ENCODE measurements at regions not wholly inside any gene's neighbourhood (a gene's known extent, or its start where the extent isn't known, plus 50 kb on each side); places are given as distances from the start of the nearest gene placed in this dataset.

- Histone ChIP-seq H3K36me3 (ENCODE audit: insufficient read depth, insufficient read length, low read length) (no peaks in the 10 kb centered on the region), H3K9ac (ENCODE audit: insufficient read length, low read depth) (no peak overlapping the region), H3K4me3 (ENCODE audit: insufficient read length, low read depth) (no peak overlapping the region), H3K27me3 (ENCODE audit: insufficient read depth, insufficient read length) (no peaks in the 10 kb centered on the region), H3K9me3 (ENCODE audit: insufficient read depth, low read length) (no peaks in the 10 kb centered on the region), H3K4me1 (ENCODE audit: insufficient read depth, insufficient read length) (no peaks in the 10 kb centered on the region)
- no peak for DNase-seq (ENCODE audit: low read depth, low spot score)
- TF ChIP-seq YY1 (IDR thresholded peaks at IDR 0.05; ENCODE audit: insufficient read depth, insufficient read length) (no peak), ZNF274 (IDR thresholded peaks at IDR 0.05; ENCODE audit: low read depth, low read length) (no peak), SUZ12 (IDR thresholded peaks at IDR 0.05; ENCODE audit: extremely low read depth, insufficient read depth, insufficient read length) (no peak)
Measured at GRCh38 chr2:204127238-204127637, 190.7 kb downstream of the ICOS start.

GRCh38 chr2:204129591-204130294 is 193.2 kb downstream of the ICOS start:
- TF ChIP-seq ZNF274 (IDR thresholded peaks at IDR 0.05; ENCODE audit: low read depth, low read length) (no peak), SUZ12 (IDR thresholded peaks at IDR 0.05; ENCODE audit: extremely low read depth, insufficient read depth, insufficient read length) (no peak), YY1 (IDR thresholded peaks at IDR 0.05; ENCODE audit: insufficient read depth, insufficient read length) (no peak)
- no peaks in the 10 kb centered on the region for H3K9me3 ChIP-seq (ENCODE audit: insufficient read depth, low read length)
- H3K4me1 ChIP-seq (ENCODE audit: insufficient read depth, insufficient read length): no peaks in the 10 kb centered on the region
- no peaks in the 10 kb centered on the region for H3K36me3 ChIP-seq (ENCODE audit: insufficient read depth, insufficient read length, low read length)
- no peak for DNase-seq (ENCODE audit: low read depth, low spot score)
- H3K4me3 ChIP-seq (ENCODE audit: insufficient read length, low read depth): no peak overlapping the region
- no peaks in the 10 kb centered on the region for H3K27me3 ChIP-seq (ENCODE audit: insufficient read depth, insufficient read length)
- no peak overlapping the region for H3K9ac ChIP-seq (ENCODE audit: insufficient read length, low read depth)

GRCh38 chr2:204131621-204132020 is 195.1 kb downstream of the ICOS start:
- Histone ChIP-seq H3K9ac (ENCODE audit: insufficient read length, low read depth) (no peak overlapping the region), H3K4me3 (ENCODE audit: insufficient read length, low read depth) (no peak overlapping the region), H3K36me3 (ENCODE audit: insufficient read depth, insufficient read length, low read length) (no peaks in the 10 kb centered on the region), H3K9me3 (ENCODE audit: insufficient read depth, low read length) (no peaks in the 10 kb centered on the region), H3K4me1 (ENCODE audit: insufficient read depth, insufficient read length) (no peaks in the 10 kb centered on the region), H3K27me3 (ENCODE audit: insufficient read depth, insufficient read length) (no peaks in the 10 kb centered on the region)
- DNase-seq (ENCODE audit: low read depth, low spot score): no peak
- TF ChIP-seq ZNF274 (IDR thresholded peaks at IDR 0.05; ENCODE audit: low read depth, low read length) (no peak), SUZ12 (IDR thresholded peaks at IDR 0.05; ENCODE audit: extremely low read depth, insufficient read depth, insufficient read length) (no peak), YY1 (IDR thresholded peaks at IDR 0.05; ENCODE audit: insufficient read depth, insufficient read length) (no peak)

- Histone ChIP-seq H3K4me3 (ENCODE audit: insufficient read length, low read depth) (no peak overlapping the region), H3K9ac (ENCODE audit: insufficient read length, low read depth) (no peak overlapping the region), H3K27me3 (ENCODE audit: insufficient read depth, insufficient read length) (no peaks in the 10 kb centered on the region), H3K4me1 (ENCODE audit: insufficient read depth, insufficient read length) (no peaks in the 10 kb centered on the region), H3K9me3 (ENCODE audit: insufficient read depth, low read length) (no peaks in the 10 kb centered on the region; the same call in 1 of the 2 replicates), H3K36me3 (ENCODE audit: insufficient read depth, insufficient read length, low read length) (no peaks in the 10 kb centered on the region)
- no peak for DNase-seq (ENCODE audit: low read depth, low spot score)
- TF ChIP-seq ZNF274 (IDR thresholded peaks at IDR 0.05; ENCODE audit: low read depth, low read length) (no peak), YY1 (IDR thresholded peaks at IDR 0.05; ENCODE audit: insufficient read depth, insufficient read length) (no peak), SUZ12 (IDR thresholded peaks at IDR 0.05; ENCODE audit: extremely low read depth, insufficient read depth, insufficient read length) (no peak)
Measured at GRCh38 chr2:204133476-204133875, 196.9 kb downstream of the ICOS start.

- H3K27me3 ChIP-seq (ENCODE audit: insufficient read depth, insufficient read length): no peaks in the 10 kb centered on the region
- H3K9ac ChIP-seq (ENCODE audit: insufficient read length, low read depth): no peak overlapping the region
- no peak overlapping the region for H3K4me3 ChIP-seq (ENCODE audit: insufficient read length, low read depth)
- no peak for TF ChIP-seq ZNF274 (IDR thresholded peaks at IDR 0.05; ENCODE audit: low read depth, low read length)
- no peak for TF ChIP-seq SUZ12 (IDR thresholded peaks at IDR 0.05; ENCODE audit: extremely low read depth, insufficient read depth, insufficient read length)
- no peak for TF ChIP-seq YY1 (IDR thresholded peaks at IDR 0.05; ENCODE audit: insufficient read depth, insufficient read length)
- H3K9me3 ChIP-seq (ENCODE audit: insufficient read depth, low read length): peaks cover 7% of the 10 kb centered on the region; the same call in 1 of the 2 replicates
- no peak for DNase-seq (ENCODE audit: low read depth, low spot score)
- no peaks in the 10 kb centered on the region for H3K36me3 ChIP-seq (ENCODE audit: insufficient read depth, insufficient read length, low read length)
- no peaks in the 10 kb centered on the region for H3K4me1 ChIP-seq (ENCODE audit: insufficient read depth, insufficient read length)
Measured at GRCh38 chr2:204134421-204134820, 197.9 kb downstream of the ICOS start.

- H3K4me1 ChIP-seq (ENCODE audit: insufficient read depth, insufficient read length): no peaks in the 10 kb centered on the region
- no peak overlapping the region for H3K9ac ChIP-seq (ENCODE audit: insufficient read length, low read depth)
- no peak for TF ChIP-seq YY1 (IDR thresholded peaks at IDR 0.05; ENCODE audit: insufficient read depth, insufficient read length)
- no peak for TF ChIP-seq SUZ12 (IDR thresholded peaks at IDR 0.05; ENCODE audit: extremely low read depth, insufficient read depth, insufficient read length)
- no peak for TF ChIP-seq ZNF274 (IDR thresholded peaks at IDR 0.05; ENCODE audit: low read depth, low read length)
- no peak for DNase-seq (ENCODE audit: low read depth, low spot score)
- no peaks in the 10 kb centered on the region for H3K36me3 ChIP-seq (ENCODE audit: insufficient read depth, insufficient read length, low read length)
- H3K4me3 ChIP-seq (ENCODE audit: insufficient read length, low read depth): no peak overlapping the region
- H3K9me3 ChIP-seq (ENCODE audit: insufficient read depth, low read length): peaks cover 11% of the 10 kb centered on the region; the same call in 1 of the 2 replicates
- H3K27me3 ChIP-seq (ENCODE audit: insufficient read depth, insufficient read length): no peaks in the 10 kb centered on the region
Measured at GRCh38 chr2:204135752-204136151, 199.2 kb downstream of the ICOS start.

GRCh38 chr2:204138206-204138605 is 201.6 kb downstream of the ICOS start:
- no peaks in the 10 kb centered on the region for H3K36me3 ChIP-seq (ENCODE audit: insufficient read depth, insufficient read length, low read length)
- no peak for DNase-seq (ENCODE audit: low read depth, low spot score)
- H3K9ac ChIP-seq (ENCODE audit: insufficient read length, low read depth): no peak overlapping the region
- H3K9me3 ChIP-seq (ENCODE audit: insufficient read depth, low read length): peaks cover 11% of the 10 kb centered on the region; the same call in 1 of the 2 replicates
- TF ChIP-seq SUZ12 (IDR thresholded peaks at IDR 0.05; ENCODE audit: extremely low read depth, insufficient read depth, insufficient read length) (no peak), YY1 (IDR thresholded peaks at IDR 0.05; ENCODE audit: insufficient read depth, insufficient read length) (no peak), ZNF274 (IDR thresholded peaks at IDR 0.05; ENCODE audit: low read depth, low read length) (no peak)
- H3K4me3 ChIP-seq (ENCODE audit: insufficient read length, low read depth): no peak overlapping the region
- H3K4me1 ChIP-seq (ENCODE audit: insufficient read depth, insufficient read length): no peaks in the 10 kb centered on the region
- no peaks in the 10 kb centered on the region for H3K27me3 ChIP-seq (ENCODE audit: insufficient read depth, insufficient read length)

All from NT2/D1 (cell line).